ENCODE measurements at regions not wholly inside any gene's neighbourhood (a gene's known extent, or its start where the extent isn't known, plus 50 kb on each side); places are given as distances from the start of the nearest gene placed in this dataset.
A peak's percentile ranks its signal among the peaks of the same experiment; 100 is the strongest.
"Not testable (repeated sequence)": the region's sequence is repeated elsewhere in the genome, so short reads cannot be mapped to it uniquely, and the experiment has no call there.

DNA sequence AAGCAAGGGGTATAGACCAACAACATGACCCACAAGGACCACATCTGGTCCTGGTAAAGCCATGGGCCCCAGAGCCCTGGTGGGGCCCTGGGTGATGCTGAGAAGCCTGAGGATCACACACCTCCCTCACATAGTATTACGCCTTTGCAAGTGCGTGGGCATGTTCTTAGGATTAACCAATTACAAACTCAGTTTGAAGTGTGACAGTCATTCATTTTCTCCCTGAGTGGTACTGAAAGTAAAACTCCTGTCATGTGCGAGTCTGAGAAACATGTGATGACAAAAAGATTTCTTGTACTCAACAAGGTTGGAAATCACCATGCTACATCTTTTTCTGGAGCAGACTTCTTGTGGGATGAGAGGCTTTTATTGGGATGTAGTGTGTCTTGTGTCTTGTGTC is 315.3 kb upstream of the DUSP10 start:
- no peak for DNase-seq

DNA sequence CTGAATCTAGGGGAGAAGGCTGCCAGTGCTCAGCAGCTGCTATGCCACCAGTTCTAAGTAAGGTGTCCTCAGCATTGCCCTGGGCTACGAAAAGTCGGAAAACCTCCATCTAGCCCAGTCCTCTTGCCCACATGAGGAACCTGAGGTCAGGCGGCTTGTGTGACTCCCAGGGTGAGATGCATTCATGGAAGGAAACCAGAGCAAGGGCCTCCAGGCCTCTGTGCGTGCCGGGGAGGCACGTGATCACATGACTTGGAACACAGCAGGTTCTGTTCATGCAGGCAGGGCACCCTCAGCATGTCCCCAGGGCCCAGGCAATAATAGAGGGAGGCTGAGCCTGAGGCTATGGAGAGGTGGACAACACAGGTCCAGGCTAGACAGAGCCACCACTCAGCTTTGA is 312.5 kb upstream of the DUSP10 start:
- DNase-seq = no peak

DNA sequence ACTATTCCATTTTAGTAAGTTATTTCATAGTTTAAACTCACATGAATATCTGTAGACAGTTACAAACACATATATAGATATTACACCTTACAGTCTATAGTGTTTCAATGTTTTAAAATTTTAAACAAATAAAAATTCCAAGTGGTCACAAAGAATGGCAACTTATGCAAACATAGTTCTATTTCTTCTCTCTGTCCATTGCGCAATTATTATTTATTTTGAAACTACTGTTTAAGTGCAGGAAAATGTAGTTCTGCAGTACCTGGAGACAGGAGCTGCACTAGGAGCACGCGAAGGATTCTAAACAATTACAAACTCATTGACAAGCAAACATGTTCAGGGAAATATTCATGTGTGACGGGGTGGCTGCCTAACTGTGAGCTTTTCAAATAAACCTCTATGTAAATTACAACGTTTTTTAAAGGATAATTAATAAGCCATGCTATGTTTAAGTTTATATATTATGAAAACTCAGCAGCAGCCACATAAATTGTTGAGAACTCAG is 312.0 kb upstream of the DUSP10 start:
- no peak for DNase-seq

DNA sequence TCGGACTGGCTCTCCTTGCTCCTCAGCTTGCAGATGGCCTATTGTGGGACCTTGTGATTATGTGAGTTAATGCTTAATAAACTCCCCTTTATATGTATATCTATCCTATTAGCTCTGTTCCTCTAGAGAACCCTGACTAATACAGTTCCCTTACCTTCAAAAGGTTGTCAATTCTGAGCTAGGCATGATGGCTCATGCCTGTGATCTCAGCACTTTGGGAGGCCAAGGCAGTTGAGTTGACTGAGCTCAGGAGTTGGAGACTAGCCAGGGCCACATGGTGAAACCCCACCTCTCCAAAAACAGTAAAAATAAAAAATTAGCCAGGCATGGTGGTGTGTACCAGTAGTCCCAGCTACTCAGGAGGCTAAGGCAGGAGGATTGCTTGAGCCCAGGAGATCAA is 309.4 kb upstream of the DUSP10 start:
- not testable (repeated sequence) for DNase-seq

DNA sequence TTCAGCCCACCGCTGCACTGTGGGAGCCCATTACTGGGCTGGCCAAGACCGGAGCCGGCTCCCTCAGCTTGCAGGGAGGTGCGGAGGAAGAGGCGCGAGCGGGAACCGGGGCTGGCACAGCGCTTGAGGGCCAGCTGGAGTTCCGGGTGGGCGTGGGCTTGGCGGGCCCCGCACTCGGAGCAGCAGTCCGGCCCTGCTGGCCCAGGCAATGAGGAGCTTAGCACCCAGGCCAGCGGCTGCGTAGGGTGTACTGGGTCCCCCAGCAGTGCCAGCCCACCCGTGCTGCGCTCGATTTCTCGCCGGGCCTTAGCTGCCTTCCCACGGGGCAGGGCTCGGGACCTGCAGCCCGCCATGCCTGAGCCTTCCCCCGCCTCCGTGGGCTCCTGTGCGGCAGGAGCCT is 307.8 kb upstream of the DUSP10 start:
- not testable (repeated sequence) for DNase-seq

DNA sequence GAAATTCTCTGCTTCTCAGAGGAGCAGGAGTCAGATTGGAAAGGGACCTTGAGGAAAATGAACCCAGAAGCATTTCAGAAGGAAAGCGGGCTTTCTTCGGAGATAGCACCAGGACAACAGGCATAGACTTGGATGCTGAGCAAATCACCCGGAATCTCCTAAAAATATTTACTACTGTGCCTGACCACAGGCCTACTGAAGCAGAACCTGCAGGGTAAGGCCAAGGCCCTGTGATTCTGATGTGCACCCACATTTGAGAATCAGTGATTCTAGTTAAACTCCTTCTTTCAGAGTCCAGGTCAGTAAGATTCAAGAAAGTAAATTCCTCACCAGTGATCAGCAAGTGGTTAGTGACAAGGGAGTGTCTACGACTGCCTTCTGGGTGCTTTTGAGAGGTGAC is 307.3 kb upstream of the DUSP10 start:
- no peak for DNase-seq

DNA sequence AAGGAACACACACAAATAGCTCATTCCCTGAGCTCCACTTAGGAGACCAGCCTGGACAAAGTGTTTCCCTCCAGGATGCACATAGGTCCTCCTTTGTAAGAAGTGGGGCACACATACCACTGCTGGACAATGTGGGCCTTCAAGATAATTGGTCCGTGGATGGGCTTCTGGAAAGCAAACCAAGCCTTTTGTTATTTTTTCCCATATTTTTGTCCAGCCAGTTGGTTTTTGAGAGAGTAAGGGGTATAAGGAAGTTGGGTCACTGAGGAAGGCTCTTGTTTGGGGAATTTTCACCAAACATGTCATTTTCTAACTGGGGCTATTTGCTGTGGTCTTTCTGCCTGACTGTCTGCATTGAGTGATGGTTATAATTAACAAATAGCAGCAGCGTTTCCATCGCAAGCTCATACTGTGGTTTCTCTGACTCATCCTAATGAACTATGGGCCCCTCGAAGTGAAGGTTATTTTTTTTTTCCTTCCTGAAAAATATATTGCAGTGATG is 306.3 kb upstream of the DUSP10 start:
- peak; percentile 70 for DNase-seq

DNA sequence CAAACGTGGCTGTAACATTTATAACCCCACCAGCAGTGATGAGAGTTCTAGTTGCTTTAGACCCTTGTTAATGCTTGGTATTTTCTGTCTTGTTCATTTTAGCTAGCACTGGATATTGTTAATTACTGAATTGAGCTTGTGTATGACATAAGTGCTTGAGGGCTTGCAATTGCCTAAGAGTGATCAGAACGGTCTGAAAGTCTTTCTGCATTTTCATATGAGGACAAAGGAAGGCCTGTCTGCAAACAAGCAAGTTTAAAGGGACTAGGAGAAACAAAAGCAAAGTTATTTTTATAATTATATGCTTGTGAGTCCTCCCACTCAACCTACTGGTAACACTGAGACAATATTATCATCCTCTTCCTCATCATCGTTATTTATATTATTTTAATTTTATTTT is 305.5 kb upstream of the DUSP10 start:
- no peak for DNase-seq

DNA sequence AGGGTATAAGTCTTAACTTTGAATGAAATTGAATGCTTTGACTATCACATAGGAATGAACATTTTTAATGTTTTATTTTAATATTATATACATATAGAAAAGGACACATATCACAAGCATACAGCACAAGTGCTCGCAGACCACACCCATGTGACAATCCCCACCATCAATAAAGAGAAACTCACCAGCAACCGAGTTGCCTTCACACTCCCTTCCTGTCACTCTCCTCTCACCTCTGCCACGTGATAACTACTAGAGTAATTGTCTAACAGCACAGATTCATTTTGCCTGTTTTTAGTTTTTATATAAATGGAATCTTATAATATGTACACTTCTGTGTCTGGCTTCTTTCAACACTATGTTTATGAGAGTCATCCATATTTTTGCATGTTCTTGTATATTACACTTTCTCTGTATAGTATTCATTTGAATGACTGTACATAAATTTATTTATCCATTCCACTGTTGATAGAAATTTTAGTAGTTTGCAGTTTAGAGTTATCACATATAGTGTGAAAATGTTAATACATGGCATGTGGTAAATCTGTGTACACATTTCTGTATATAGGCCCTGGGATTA is 304.9 kb upstream of the DUSP10 start:
- DNase-seq = no peak

DNA sequence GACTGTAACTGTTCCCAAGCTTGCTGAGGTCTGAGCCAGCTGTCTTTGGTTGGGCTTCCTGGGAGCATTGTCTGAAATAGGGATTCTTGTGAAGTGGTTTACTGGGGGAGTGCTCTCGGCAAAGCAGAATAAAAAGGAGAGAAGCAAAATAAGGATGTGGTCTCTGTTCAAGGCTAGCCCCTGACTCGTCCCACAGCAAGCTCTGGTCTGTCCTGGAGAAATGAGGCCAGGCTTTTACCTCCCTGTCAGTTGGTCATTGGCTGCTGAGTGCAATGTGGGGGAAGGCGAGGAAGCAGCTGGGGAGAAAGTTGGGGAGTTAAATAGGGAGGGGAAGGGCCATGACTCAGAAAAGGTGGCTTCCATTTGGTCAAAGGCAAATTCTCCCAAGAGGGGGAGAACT is 303.9 kb upstream of the DUSP10 start:
- DNase-seq = no peak

DNA sequence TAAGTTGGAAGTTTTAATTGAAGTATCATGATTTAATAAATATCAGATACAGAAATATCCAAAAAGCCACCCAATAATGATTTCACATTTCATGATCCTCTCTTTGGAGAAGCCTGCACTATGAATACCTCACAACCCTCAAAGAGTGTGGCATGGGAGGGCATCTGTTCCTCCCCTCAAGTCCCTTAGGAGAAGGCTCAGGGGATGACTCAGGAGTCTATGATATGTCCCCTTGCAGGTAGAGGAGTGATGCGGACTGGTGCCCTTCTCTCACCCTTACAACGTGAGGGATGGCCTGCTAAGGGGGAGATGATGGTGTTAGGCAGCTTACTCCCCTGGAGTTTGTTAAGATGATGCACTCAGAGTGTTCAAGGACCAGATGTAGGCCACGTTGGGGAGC is 303.3 kb upstream of the DUSP10 start:
- DNase-seq = no peak

DNA sequence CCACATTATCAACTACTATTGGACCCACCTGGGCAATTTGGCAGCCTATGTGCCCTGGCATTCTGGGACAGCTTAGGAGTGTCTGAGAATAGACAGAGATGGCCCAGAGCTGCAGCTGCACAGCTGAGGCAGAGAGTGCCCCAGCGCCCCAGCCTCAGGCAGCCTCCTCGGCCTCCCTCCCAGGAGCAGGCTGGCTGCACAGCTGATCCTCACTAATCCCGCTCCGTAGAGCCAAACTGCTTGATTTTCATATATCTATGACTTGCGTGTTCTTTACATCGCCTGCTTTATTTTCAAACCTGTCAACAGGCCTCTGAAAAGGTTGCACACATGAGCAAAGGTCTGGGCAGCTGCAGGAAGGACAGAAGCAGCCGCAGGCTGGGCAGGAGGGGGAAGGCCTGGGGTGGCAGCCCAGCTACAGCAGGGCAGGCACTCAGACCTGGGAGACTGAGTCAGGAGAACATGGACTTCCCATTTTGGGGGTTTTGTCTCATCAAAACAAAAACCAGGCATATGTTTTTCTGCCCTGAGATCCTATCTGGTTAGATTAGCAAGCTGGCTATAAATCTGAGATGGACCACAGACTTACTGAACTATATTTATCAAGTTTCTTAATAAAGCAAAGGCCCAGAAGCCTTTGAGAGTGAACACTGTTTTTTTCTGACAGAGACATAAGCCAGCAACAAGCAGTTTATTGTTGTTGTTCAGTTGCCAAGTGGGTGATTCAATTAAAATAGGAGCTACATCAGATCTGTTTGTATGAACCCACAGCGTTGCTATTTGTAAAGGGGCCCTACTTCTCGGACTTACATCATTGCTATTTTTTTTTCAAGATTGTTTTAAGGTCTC is 301.8 kb upstream of the DUSP10 start:
- peak; percentile 69 for DNase-seq

DNA sequence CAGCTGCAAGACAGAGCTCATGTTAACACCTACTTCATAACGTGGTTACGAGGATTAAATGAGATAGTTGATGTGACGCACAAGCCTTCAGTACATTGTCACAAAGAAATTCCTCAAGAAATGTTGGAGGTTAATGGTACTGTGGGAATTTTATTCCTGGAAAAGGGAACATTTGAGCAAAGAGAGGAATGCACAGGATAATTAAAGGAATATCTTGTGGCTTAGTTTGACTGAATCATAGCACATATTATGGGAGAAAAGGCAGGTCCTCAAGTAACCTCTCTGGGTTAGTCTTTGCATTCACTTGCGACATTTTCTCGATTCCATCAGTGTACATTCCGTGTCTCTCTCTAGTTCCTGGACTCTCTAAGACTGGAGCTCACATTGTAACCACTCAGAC is 300.2 kb upstream of the DUSP10 start:
- no peak for DNase-seq

DNA sequence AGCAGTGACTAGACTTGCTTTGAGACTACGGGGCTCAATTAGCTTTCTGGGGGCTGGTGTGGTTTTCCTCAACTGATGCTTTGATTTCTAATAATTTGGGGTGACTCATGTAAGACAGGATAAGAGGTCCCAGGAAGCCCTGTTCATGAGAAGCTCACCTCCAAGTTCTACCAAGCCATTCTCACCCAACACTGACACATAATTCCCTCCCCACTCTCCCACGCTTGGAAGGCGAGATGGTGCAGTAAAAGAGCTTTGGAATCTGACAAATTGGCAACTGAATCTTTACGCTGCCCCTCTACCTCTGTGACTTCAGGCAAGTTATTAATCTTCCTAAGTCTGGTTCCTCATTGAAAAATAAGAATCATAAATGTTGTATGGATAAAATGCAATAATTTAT is 299.1 kb upstream of the DUSP10 start:
- DNase-seq = no peak

DNA sequence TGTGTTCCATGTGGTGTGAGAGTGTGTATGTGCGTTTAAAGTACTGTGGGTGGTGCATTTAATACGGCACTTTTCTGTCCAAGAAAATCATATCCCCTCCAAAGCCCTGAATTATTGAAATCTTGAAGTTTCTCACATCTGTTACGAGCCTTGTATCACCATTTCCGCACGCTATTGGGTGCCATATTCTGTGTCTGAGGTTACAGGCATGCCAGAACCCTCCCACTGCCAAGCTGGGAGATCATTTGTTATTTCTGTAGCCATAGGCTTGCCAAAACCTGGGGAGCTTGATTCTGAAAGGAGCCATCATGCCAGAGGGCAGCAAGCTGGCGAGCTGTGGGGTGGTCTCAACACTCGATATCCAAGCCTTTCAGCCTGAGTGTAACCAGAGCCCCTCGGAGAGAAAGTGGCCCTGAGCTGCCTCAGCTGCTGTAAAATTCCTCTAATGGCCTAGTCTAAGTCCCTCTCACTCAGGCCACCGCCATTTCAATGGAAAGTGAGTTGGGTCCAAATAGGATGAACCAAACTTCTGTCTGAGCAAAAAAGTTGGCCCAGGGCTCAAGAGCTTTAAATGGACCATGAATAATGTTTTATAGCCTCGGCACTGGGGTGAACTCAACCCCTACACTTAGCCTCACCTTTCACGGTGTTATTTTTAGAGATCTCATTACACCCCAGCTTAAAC is 298.4 kb upstream of the DUSP10 start:
- DNase-seq = no peak

DNA sequence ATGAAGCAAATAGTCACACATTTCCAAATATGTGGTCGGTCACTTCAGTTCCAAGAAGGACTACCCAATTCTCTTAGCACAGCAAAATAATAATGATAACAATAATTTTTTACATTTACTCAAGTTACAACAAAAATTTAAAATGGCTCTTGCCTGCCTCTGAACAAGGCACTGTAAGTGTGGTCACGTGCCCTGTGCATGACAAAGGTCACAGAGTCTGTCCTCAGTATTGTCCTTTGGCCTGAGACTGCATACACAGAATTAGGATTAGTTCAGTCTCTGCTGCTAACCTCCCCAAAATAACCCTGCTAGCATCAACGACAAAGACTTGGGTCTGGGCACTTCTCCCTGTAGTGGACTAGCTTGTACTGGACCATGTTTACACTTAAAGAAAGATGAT is 297.1 kb upstream of the DUSP10 start:
- no peak for DNase-seq

DNA sequence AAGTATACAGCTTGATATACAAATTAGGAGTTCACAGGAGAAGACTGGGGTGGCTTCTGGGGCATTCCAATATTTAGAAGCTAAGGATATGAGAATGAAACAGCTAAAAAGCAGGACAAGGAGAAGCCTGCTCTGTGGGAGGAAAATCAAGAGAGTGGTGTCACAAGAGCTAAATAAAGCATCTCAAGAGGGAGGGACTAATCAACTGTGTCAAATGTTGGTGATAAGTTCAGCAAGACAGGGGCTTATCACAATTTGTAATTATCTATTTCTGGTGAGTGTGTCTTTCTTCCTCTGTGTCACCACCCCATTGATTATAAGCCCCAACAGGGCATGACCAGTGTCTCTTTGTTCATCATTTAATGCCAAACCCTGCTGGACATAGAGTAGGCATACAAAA is 295.8 kb upstream of the DUSP10 start:
- no peak for DNase-seq

DNA sequence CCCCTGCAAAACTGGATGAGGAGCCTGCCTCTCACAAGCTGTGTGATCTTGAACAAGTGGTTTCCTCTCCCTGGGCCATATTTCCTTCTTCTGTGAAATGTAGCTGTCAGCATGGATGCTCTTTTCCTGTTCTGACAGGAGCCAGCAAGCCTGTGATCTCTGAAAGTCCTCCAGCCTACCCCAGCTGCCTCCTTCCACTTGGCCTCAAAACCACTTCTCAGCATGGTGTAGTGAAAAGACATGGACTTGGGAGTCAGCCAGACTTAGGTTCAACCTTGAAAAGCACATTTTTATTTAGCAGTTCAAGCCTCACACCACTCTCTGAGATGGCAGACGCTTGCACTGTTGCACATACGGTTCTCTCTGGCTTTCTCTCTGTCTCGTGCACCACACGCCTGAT is 292.9 kb upstream of the DUSP10 start:
- no peak for DNase-seq

DNA sequence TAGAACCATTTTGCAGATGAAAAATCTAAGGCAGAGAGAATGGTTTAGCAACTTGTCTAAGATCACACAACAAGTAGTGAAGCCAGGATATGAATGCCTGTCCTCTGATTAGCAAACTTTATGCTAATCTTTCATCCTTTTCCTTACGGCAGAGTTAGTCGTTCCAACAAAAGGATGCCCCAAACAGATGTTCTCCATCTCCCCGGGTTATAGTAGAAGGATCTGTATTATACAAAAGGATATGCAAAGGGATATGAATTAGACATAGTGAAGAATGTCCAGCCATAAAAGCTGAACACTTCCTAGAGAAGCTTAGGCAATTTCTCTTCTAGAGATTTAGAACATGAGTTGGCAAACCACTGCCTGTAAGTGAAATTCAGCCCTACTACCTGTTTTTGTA is 291.6 kb upstream of the DUSP10 start:
- no peak for DNase-seq

DNA sequence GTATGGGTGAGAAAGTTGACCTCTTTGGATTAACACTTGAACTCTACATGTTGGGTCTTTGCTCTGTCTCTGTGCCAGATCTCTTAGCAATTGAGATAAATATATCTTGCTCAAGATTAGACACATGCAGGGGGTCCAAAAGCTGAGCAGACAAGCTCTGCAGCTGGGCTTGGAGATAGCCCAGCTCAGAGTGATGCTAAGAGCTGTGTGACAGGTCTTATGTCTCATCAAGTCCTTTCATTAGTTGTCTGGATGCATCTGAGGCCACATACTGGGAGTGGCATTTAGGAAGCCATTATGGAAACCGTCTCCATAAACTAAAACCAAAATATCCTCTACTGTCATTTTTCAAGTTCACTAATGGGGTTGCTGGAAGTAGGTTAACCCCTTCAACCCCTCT is 289.4 kb upstream of the DUSP10 start:
- DNase-seq = no peak

DNA sequence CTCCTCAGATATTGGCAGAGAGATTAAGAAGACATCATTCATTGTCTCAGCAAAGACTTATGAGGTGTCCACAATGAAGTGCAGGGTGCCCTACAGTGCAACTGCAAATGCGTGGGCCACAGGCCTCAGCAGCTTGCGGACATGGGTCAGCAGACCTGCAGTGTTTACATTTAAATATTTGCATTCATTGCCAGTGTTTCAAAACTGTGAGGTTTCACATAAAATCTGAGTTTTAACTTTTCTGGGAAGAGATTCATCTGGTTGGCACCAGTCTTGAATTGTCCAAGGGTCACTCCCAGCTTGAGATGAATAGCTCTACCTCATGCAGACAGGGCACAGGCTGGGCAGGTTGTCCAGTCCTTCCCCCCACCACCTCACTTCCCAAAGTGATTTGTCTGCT is 286.8 kb upstream of the DUSP10 start:
- no peak for DNase-seq

DNA sequence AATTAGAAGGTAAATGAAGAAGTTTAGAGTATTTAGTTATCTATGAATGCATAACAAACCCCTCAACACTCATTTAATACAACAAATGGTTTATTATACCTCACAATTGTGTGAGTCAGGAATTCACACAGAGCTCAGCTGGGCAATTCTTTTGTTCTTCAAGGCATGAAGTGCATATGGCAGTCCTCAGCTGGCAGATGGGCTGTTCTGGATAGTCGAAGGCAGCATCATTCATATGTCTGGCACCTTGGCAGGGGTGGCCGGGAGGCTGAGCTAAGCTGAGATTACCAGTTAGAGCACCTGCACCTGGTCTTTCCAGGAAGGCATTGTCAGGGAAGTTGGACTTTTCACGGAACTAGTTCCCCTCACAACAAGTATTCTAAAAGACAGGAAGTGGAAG is 286.2 kb upstream of the DUSP10 start:
- no peak for DNase-seq

DNA sequence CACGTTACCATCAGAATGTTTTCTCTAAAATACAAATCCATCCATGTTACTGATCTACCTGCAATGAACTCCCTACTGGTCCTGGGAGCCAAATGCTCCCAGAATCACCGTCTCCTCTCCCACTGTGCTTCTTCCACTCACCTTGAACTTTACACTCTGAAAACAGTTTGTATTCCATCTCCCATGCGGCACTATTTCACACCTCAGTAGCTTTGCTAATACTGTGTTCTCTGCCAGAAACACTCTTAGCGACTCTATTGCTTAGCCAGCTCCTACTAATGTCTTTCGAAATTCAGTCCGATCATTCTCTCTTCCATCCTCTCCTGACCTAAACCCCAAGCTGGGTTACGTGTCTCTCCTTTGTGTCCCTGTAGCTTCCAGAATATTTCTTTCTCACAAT is 284.4 kb upstream of the DUSP10 start:
- no peak for DNase-seq

DNA sequence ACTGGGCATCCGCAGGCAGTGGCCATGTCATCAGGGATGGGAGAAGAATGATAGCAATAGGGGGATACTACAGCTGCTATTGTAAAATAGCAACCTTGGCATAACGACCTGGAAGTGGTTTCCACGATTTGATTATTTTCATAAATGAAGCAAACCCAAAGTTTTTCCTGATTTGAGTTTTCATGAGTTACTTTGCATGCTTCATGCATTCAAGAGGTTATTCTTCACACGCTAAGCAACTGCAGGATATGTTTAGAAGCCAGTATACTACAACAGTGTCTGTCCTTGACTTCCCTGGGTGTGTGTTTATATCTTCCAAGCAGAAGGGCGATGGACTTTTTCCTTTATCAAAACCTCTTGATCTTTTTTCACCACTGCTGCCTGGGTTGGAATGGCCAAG is 281.1 kb upstream of the DUSP10 start:
- DNase-seq = no peak
